ENCODE measurements at regions not wholly inside any gene's neighbourhood (a gene's known extent, or its start where the extent isn't known, plus 50 kb on each side); places are given as distances from the start of the nearest gene placed in this dataset.

GRCh38 chr4:171130256-171130801, 682.9 kb upstream of the GALNTL6 start:
- TF ChIP-seq, protein P1, sequence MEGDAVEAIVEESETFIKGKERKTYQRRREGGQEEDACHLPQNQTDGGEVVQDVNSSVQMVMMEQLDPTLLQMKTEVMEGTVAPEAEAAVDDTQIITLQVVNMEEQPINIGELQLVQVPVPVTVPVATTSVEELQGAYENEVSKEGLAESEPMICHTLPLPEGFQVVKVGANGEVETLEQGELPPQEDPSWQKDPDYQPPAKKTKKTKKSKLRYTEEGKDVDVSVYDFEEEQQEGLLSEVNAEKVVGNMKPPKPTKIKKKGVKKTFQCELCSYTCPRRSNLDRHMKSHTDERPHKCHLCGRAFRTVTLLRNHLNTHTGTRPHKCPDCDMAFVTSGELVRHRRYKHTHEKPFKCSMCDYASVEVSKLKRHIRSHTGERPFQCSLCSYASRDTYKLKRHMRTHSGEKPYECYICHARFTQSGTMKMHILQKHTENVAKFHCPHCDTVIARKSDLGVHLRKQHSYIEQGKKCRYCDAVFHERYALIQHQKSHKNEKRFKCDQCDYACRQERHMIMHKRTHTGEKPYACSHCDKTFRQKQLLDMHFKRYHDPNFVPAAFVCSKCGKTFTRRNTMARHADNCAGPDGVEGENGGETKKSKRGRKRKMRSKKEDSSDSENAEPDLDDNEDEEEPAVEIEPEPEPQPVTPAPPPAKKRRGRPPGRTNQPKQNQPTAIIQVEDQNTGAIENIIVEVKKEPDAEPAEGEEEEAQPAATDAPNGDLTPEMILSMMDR (IDR thresholded peaks at IDR 0.05; ENCODE audit: low read length) = no peak
- TF ChIP-seq EZH2 (IDR thresholded peaks at IDR 0.05; ENCODE audit: borderline replicate concordance, low read length) = no peak

Data from OCI-LY1 (cell line).